Osteoblast (primary cell): ENCODE measurements at regions not wholly inside any gene's neighbourhood (a gene's known extent, or its start where the extent isn't known, plus 50 kb on each side); places are given as distances from the start of the nearest gene placed in this dataset.
"Not testable (repeated sequence)": the region's sequence is repeated elsewhere in the genome, so short reads cannot be mapped to it uniquely, and the experiment has no call there.

ENCODE experiments used
- DNase-seq: peaks from one replicate; pipeline ENCODE4 v3.0.0; 2011; ENCODE audit warnings: low spot score, mixed read lengths; ENCODE audit not compliant: insufficient read length; ENCODE audit errors: missing footprints
- H2AFZ ChIP-seq: 2 replicates; pipeline ENCODE4 v1.6.0; 2011; ENCODE audit warnings: mild to moderate bottlenecking, low read length
- H3K27ac ChIP-seq: 2 replicates; pipeline ENCODE4 v1.5.1; 2011; ENCODE audit warnings: mild to moderate bottlenecking, low read depth, low read length, moderate library complexity
- H3K27me3 ChIP-seq: 2 replicates; pipeline ENCODE4 v1.6.0; 2012; ENCODE audit warnings: mild to moderate bottlenecking, control low read depth, inconsistent platforms, low read length, moderate library complexity; ENCODE audit not compliant: insufficient read depth
- H3K36me3 ChIP-seq: 2 replicates; pipeline ENCODE4 v1.5.1; 2011; ENCODE audit warnings: mild to moderate bottlenecking, low read length, control low read depth, moderate library complexity; ENCODE audit not compliant: insufficient read depth
- H3K4me1 ChIP-seq: 2 replicates; pipeline ENCODE4 v1.5.1; 2011; ENCODE audit warnings: mild to moderate bottlenecking, low read length, control low read depth, moderate library complexity; ENCODE audit not compliant: insufficient read depth
- H3K4me2 ChIP-seq: 2 replicates; pipeline ENCODE4 v1.6.0; 2011; ENCODE audit warnings: mild to moderate bottlenecking, low read length; ENCODE audit not compliant: insufficient read depth
- H3K4me3 ChIP-seq: fragments of 200-600 bp; sonication (generic); 3 replicates; pipeline ENCODE4 v1.5.1; 2012; ENCODE audit warnings: mild to moderate bottlenecking, low read length, inconsistent platforms; ENCODE audit not compliant: insufficient read depth
- H3K79me2 ChIP-seq: 2 replicates; pipeline ENCODE4 v1.6.0; 2012; ENCODE audit warnings: mild to moderate bottlenecking, low read length, control low read depth, inconsistent platforms; ENCODE audit not compliant: insufficient read depth
- H3K9me3 ChIP-seq: 2 replicates; pipeline ENCODE4 v1.5.1; 2011; ENCODE audit warnings: low read depth, low read length, control low read depth
- H4K20me1 ChIP-seq: 2 replicates; pipeline ENCODE4 v1.6.0; 2012; ENCODE audit warnings: mild to moderate bottlenecking, low read length, control low read depth; ENCODE audit not compliant: insufficient read depth
- CTCF ChIP-seq: IDR thresholded peaks from 2 replicates; pipeline ENCODE4 v1.5.1; 2011; ENCODE audit warnings: mild to moderate bottlenecking, low read depth, low read length, moderate library complexity; ENCODE audit errors: extremely low read depth

- Histone ChIP-seq H3K79me2 (no peaks in the 10 kb centered on the region), H3K27ac (no peak overlapping the region), H3K4me1 (peaks cover 7% of the 10 kb centered on the region), H3K36me3 (no peaks in the 10 kb centered on the region), H3K27me3 (no peaks in the 10 kb centered on the region), H4K20me1 (no peaks in the 10 kb centered on the region), H2AFZ (no peak overlapping the region), H3K4me2 (no peak overlapping the region), H3K9me3 (no peaks in the 10 kb centered on the region), H3K4me3 (no peak overlapping the region)
- no peak for TF ChIP-seq CTCF
- no peak for DNase-seq
Observed at GRCh38 chr7:17105701-17106100, 192.8 kb upstream of the AHR start.

GRCh38 chr7:17108049-17108584, 190.3 kb upstream of the AHR start:
- H2AFZ ChIP-seq, result no peak overlapping the region
- TF ChIP-seq CTCF, result no peak
- peaks cover 7% of the 10 kb centered on the region for H3K4me1 ChIP-seq
- H3K4me3 ChIP-seq, result no peak overlapping the region
- H3K36me3 ChIP-seq, result no peaks in the 10 kb centered on the region
- H3K9me3 ChIP-seq, result no peaks in the 10 kb centered on the region
- no peaks in the 10 kb centered on the region for H3K79me2 ChIP-seq
- DNase-seq, result no peak
- H3K27ac ChIP-seq, result no peak overlapping the region
- H4K20me1 ChIP-seq, result no peaks in the 10 kb centered on the region
- no peak overlapping the region for H3K4me2 ChIP-seq
- no peaks in the 10 kb centered on the region for H3K27me3 ChIP-seq

GRCh38 chr7:17109020-17109419, 189.4 kb upstream of the AHR start:
- Histone ChIP-seq H3K27ac (no peak overlapping the region), H3K4me1 (peaks cover 7% of the 10 kb centered on the region), H3K4me3 (no peak overlapping the region), H2AFZ (no peak overlapping the region), H3K27me3 (no peaks in the 10 kb centered on the region), H3K79me2 (no peaks in the 10 kb centered on the region), H4K20me1 (no peaks in the 10 kb centered on the region), H3K9me3 (no peaks in the 10 kb centered on the region), H3K36me3 (no peaks in the 10 kb centered on the region), H3K4me2 (no peak overlapping the region)
- DNase-seq, result no peak
- no peak for TF ChIP-seq CTCF

DNA sequence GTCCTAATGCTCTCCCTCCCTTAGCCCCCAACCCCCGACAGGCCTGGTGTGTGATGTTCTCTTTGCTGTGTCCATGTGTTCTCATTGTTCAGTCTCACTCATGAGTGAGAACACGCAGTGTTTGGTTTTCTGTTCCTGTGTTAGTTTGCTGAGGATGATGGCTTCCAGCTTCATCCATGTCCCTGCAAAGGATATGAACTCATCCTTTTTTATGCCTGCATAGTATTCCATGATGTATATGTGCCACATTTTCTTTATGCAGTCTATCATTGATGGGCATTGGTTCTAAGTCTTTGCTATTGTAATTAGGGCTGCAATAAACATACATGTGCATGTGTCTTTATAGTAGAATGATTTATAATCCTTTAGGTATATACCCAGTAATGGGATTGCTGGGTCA, 184.7 kb upstream of the AHR start:
- H3K27ac ChIP-seq, H3K4me1 ChIP-seq, H3K9me3 ChIP-seq, DNase-seq, H2AFZ ChIP-seq, H3K4me2 ChIP-seq, H3K36me3 ChIP-seq, H3K79me2 ChIP-seq, H3K27me3 ChIP-seq, H3K4me3 ChIP-seq, H4K20me1 ChIP-seq: not testable (repeated sequence)
